Suprapubic skin (tissue), 4 donors: ENCODE measurements at regions not wholly inside any gene's neighbourhood (a gene's known extent, or its start where the extent isn't known, plus 50 kb on each side); places are given as distances from the start of the nearest gene placed in this dataset.
"Not testable (repeated sequence)": the region's sequence is repeated elsewhere in the genome, so short reads cannot be mapped to it uniquely, and the experiment has no call there.

Experiments
- DNase-seq, 2 donors: peaks; one replicate each; pipeline ENCODE4 v3.0.0-alpha.2; 2019; ENCODE audit warnings: low spot score in 2 of 2
- H3K27ac ChIP-seq: fragments of 200-600 bp; sonication (generic); one replicate; pipeline ENCODE4 v1.5.1; 2019
- H3K27me3 ChIP-seq: fragments of 200-600 bp; sonication (generic); one replicate; pipeline ENCODE4 v1.5.1; 2019
- H3K36me3 ChIP-seq: fragments of 200-600 bp; sonication (generic); one replicate; pipeline ENCODE4 v1.5.1; 2019
- H3K4me1 ChIP-seq: fragments of 200-600 bp; sonication (generic); one replicate; pipeline ENCODE4 v1.5.1; 2019
- H3K4me3 ChIP-seq: fragments of 200-600 bp; sonication (generic); one replicate; pipeline ENCODE4 v1.5.1; 2019; ENCODE audit warnings: mild to moderate bottlenecking
- H3K9me3 ChIP-seq: fragments of 200-600 bp; sonication (generic); one replicate; pipeline ENCODE4 v1.5.1; 2019
- POLR2A ChIP-seq, 2 donors: fragments of 450-650 bp; IDR thresholded peaks; one replicate each; pipeline ENCODE4 v1.6.1; 2017; ENCODE audit warnings: antibody characterized with exemption in 2 of 2, mild to moderate bottlenecking in 2 of 2, moderate library complexity in 2 of 2
- POLR2AphosphoS5 ChIP-seq, 3 donors: sonication (generic); formaldehyde crosslinking; IDR thresholded peaks; one replicate each; pipeline ENCODE4 v1.6.1; 2017; ENCODE audit warnings: antibody characterized with exemption in 3 of 3
- WGBS: methylation state at CpG from one replicate; pipeline ENCODE4 v1.1.5; 2018; 5-methylcytosine and 5-hydroxymethylcytosine counted together
- TF ChIP-seq, protein P1 (sequence below), 2 donors: fragments of 200-600 bp in 1 of 2; fragments of 450-650 bp in 1 of 2; sonication (generic) in 1 of 2; IDR thresholded peaks; one replicate each; pipeline ENCODE4 v1.5.1; 2016 to 2019; ENCODE audit warnings: antibody characterized with exemption in 2 of 2, mild to moderate bottlenecking in 1 of 2, moderate library complexity in 1 of 2

DNA sequence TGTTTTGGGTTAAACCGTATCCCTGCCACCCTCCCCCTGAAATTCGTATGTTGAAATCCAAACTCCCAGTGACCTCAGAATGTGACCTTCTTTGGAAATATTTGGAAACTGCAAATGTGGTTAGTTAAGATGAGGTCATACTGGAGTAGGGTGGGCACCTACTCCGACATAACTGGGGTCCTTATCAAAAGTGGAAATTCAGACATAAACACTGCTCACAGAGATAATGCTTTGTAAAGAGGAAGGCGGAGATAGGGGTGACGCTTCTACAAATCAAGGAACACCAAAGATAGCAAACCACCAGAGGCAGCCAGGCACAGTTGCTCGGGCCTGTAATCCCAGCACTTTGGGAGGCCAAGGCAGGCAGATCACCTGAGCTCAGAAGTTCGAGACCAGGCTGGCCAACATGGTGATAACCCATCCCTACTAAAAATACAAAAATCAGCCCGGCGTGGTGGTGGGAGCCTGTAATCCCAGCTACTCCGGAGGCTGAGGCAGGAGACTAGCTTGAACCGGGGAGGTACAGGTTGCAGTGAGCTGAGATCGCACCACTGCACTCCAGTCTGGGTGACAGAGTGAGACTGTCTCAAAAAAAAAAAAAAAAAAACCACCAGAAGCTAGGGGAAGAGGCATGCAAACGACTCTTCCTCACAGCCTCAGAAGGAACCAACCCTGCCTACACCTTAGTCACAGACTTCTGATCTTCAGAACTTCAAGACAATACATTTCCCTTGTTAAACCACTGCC is 51.1 kb upstream of the CHD2 start:
- WGBS = 85% methylated on average over 13 of the region's 13 CpGs
- Histone ChIP-seq H3K27ac (no peak overlapping the region), H3K27me3 (no peaks in the 10 kb centered on the region), H3K9me3 (no peaks in the 10 kb centered on the region), H3K4me1 (peaks cover 16% of the 10 kb centered on the region), H3K4me3 (no peak overlapping the region), H3K36me3 (no peaks in the 10 kb centered on the region)
- TF ChIP-seq, protein P1, sequence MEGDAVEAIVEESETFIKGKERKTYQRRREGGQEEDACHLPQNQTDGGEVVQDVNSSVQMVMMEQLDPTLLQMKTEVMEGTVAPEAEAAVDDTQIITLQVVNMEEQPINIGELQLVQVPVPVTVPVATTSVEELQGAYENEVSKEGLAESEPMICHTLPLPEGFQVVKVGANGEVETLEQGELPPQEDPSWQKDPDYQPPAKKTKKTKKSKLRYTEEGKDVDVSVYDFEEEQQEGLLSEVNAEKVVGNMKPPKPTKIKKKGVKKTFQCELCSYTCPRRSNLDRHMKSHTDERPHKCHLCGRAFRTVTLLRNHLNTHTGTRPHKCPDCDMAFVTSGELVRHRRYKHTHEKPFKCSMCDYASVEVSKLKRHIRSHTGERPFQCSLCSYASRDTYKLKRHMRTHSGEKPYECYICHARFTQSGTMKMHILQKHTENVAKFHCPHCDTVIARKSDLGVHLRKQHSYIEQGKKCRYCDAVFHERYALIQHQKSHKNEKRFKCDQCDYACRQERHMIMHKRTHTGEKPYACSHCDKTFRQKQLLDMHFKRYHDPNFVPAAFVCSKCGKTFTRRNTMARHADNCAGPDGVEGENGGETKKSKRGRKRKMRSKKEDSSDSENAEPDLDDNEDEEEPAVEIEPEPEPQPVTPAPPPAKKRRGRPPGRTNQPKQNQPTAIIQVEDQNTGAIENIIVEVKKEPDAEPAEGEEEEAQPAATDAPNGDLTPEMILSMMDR (IDR thresholded peaks at IDR 0.05) = no peak
- TF ChIP-seq POLR2AphosphoS5 (IDR thresholded peaks at IDR 0.05) (no peak), POLR2A (IDR thresholded peaks at IDR 0.05) (no peak)
- DNase-seq = no peak

DNA sequence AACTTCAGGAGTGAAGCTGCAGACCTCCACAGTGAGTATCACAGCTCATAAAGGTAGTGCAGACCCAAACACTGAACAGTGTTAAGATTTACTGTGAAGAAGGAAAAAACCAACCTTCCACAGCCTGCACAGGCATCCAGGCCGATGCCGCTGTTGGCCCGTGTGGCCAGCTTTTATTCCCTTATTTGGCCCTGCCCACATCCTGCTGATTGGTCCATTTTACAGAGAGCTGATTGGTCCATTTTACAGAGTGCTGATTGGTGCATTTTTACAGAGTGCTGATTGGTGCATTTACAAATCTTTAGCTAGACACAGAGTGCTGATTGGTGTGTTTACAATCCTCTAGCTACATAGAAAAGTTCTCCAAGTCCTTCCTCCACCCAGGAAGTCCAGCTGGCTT is 49.9 kb upstream of the CHD2 start:
- peaks cover 10% of the 10 kb centered on the region for H3K4me1 ChIP-seq
- WGBS = 83% methylated on average over 3 of the region's 3 CpGs
- not testable (repeated sequence) for H3K27ac ChIP-seq, H3K27me3 ChIP-seq, H3K9me3 ChIP-seq, H3K36me3 ChIP-seq, H3K4me3 ChIP-seq, DNase-seq
